ENCODE measurements at regions not wholly inside any gene's neighbourhood (a gene's known extent, or its start where the extent isn't known, plus 50 kb on each side); places are given as distances from the start of the nearest gene placed in this dataset.
"Not testable (repeated sequence)": the region's sequence is repeated elsewhere in the genome, so short reads cannot be mapped to it uniquely, and the experiment has no call there.

DNA sequence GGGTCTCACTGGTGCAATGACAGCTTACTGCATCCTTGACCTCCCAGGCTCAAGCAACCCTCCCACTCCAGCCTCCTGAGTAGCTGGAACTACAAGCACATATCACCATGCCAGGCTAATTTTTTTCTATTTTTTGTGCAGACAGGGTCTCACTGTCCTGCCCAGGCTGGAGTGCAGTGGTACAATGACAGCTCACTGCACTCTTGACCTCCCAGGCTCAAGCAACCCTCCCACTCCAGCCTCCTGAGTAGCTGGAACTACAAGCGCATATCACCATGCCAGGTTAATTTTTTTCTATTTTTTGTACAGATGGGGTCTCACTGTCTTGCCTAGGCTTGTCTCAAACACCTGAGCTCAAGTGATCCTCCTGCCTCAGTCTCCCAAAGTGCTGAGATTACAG, 74.0 kb downstream of the GASK1B start:
- no peak overlapping the region for H3K4me3 ChIP-seq (ENCODE audit: control insufficient read depth, low read depth, low read length)
- TF ChIP-seq, protein P1, sequence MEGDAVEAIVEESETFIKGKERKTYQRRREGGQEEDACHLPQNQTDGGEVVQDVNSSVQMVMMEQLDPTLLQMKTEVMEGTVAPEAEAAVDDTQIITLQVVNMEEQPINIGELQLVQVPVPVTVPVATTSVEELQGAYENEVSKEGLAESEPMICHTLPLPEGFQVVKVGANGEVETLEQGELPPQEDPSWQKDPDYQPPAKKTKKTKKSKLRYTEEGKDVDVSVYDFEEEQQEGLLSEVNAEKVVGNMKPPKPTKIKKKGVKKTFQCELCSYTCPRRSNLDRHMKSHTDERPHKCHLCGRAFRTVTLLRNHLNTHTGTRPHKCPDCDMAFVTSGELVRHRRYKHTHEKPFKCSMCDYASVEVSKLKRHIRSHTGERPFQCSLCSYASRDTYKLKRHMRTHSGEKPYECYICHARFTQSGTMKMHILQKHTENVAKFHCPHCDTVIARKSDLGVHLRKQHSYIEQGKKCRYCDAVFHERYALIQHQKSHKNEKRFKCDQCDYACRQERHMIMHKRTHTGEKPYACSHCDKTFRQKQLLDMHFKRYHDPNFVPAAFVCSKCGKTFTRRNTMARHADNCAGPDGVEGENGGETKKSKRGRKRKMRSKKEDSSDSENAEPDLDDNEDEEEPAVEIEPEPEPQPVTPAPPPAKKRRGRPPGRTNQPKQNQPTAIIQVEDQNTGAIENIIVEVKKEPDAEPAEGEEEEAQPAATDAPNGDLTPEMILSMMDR (conservative IDR thresholded peaks at IDR 0.05; ENCODE audit: control insufficient read depth, insufficient read depth, low read depth, low read length) = no peak

DNA sequence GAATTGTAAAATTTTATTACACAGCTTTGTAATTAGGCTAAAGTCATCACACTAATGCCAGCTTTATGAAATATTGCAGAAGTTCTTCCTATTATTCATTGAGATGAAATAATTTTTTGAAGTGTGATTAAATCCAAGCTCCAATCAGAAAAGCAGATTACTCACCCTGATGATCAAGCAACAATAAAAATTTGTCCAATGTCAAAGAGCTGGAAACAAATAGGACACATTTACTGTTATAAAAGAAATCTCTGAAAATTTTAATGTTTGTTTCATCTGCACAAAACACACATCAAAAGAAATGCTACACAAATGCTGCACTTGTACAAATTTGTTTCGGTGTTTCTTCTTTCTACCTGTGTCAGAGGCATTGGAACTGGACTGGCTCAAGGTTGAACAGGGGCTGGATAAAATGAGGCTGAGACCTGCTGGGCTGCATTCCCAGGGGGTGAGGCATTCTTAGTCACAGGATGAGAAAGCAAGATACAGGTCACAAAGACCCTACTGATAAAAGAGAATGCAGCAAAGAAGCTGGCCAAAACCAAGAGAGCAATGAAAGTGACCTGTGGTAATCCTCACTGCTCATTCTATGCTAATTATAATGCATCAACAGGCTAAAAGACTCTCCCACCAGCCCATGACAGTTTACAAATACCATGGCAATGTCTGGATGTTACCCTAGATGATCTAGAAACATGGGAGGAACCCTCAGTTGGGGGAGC, 78.3 kb downstream of the GASK1B start:
- TF ChIP-seq, protein P1 (conservative IDR thresholded peaks at IDR 0.05; ENCODE audit: control insufficient read depth, insufficient read depth, low read depth, low read length) = no peak
- H3K4me3 ChIP-seq (ENCODE audit: control insufficient read depth, low read depth, low read length) = no peak overlapping the region

More for the DNA sequence above, 74.0 kb downstream of the GASK1B start:
- no peak for DNase-seq (ENCODE audit: low read depth)

DNA sequence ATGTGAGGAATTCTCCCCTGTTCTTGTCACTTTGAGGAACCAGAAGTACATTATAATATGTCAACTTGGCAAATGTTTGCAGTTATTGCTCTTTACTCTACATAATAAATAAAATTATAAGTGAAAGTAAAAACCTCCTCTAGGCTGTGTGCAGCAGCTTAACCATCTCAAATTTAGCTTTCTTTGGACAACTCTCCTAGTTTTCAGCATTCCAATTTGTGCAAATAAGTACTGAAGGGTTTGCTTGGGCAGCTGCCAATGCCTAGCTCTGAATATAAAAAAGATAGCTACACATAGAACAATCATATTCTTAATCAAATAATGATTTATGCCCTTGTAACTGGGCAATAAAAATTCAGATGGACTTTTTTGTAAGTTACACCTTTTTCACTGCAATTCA, 82.5 kb downstream of the GASK1B start:
- DNase-seq (ENCODE audit: low read depth) = no peak
- no peak overlapping the region for H3K4me3 ChIP-seq (ENCODE audit: control insufficient read depth, low read depth, low read length)
- TF ChIP-seq, protein P1 (conservative IDR thresholded peaks at IDR 0.05; ENCODE audit: control insufficient read depth, insufficient read depth, low read depth, low read length) = no peak

More for the DNA sequence above, 78.3 kb downstream of the GASK1B start:
- peak; percentile 65 for DNase-seq (ENCODE audit: low read depth)

DNA sequence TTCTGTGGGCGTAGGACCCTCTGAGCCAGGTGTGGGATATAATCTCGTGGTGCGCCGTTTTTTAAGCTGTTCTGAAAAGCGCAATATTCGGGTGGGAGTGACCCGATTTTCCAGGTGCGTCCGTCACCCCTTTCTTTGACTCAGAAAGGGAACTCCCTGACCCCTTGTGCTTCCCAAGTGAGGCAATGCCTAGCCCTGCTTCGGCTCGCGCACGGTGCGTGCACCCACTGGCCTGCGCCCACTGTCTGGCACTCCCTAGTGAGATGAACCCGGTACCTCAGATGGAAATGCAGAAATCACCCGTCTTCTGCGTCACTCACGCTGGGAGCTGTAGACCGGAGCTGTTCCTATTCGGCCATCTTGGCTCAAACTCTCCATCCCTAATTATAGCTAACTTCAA, 82.9 kb downstream of the GASK1B start:
- H3K4me3 ChIP-seq (ENCODE audit: control insufficient read depth, low read depth, low read length); DNase-seq (ENCODE audit: low read depth): not testable (repeated sequence)

DNA sequence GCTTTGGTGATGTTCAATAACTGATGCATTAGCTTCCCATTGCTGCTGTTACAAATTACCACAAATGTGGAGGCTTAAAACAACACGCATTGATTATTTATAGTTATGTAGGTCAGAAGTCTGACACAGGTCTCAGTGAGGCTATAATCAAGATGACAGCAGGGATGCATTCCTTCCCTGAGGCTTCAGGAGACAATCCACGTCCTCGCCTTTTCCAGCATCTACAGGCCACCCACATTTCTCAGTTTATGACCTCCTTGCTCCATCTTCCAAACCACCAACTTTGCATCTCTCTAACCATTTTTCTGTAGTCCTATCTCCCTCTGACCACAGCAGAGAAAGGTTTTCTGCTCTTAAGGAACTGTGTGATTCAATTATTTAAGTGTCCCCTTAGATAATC, 92.5 kb downstream of the GASK1B start:
- H3K4me3 ChIP-seq (ENCODE audit: control insufficient read depth, low read depth, low read length) = no peak overlapping the region
- no peak for DNase-seq (ENCODE audit: low read depth)
- TF ChIP-seq, protein P1 (conservative IDR thresholded peaks at IDR 0.05; ENCODE audit: control insufficient read depth, insufficient read depth, low read depth, low read length) = no peak

DNA sequence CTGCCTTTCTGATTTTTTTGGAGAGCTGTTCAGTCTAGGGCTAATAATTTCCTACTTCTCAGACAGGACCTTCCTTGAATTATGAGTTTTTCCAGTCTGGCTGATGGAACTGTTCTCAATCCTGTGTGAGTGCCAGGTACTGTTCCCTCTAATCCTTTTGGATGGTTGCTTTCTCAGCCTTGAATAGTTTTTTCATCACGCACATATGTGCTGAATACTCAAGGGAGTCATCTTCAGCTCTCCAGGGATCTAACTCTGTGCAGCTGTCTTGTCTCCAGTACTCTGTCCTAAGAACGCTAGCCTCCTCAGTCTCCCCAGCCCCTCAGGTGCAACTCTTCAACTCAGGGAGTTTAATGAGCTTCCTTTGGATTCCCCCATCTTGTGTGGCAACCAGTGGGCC, 93.2 kb downstream of the GASK1B start:
- no peak overlapping the region for H3K4me3 ChIP-seq (ENCODE audit: control insufficient read depth, low read depth, low read length)
- peak; percentile 60 for DNase-seq (ENCODE audit: low read depth)
- TF ChIP-seq, protein P1 (conservative IDR thresholded peaks at IDR 0.05; ENCODE audit: control insufficient read depth, insufficient read depth, low read depth, low read length) = no peak

DNA sequence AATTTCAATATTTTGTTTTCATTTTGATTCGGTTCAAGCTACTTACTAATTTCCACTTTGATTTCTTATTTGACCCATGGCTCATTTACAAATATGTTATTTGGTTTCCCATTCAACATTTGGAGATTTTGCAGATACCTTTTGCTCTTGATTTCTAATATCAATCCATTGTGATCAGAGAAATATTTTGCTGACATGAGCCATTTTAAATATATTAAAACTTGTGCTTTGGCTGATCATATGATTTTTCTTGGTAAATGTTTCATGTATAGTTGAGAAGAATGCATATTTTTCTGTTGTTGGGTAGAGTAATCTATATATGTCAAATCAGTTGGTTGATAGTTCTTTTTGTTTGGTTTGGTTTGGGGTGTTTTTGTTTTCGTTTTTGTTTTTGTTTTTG, 95.0 kb downstream of the GASK1B start:
- TF ChIP-seq, protein P1 (conservative IDR thresholded peaks at IDR 0.05; ENCODE audit: control insufficient read depth, insufficient read depth, low read depth, low read length) = no peak
- H3K4me3 ChIP-seq (ENCODE audit: control insufficient read depth, low read depth, low read length) = no peak overlapping the region
- DNase-seq (ENCODE audit: low read depth) = no peak
